ENCODE measurements at regions not wholly inside any gene's neighbourhood (a gene's known extent, or its start where the extent isn't known, plus 50 kb on each side); places are given as distances from the start of the nearest gene placed in this dataset.

DNA sequence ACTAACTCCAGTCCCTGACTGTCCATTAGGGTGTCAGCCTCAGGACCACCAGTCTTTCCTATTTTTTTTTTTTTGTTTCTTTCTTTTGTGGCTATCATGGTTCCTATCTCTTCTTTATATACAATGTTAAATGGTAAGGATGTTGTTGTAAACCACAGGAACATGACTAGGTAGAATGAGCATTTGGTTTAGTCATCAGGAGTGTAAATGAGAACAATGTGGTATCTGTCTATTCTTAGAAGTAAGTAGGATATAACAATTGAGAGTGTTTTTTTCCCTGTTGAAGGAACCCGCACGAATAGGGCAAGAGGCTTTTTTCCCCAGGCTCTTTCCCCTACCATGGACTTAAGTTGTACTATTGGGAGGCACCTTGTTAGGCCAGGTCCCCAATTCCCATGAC, 880.3 kb upstream of the GBE1 start:
- no peak for TF ChIP-seq ZNF70 (CRISPR knock-in tag; IDR thresholded peaks at IDR 0.05)
- TF ChIP-seq ARNTL (CRISPR knock-in tag; IDR thresholded peaks at IDR 0.05; ENCODE audit: borderline replicate concordance, low read depth), result no peak
- no peak for TF ChIP-seq TSHZ2 (CRISPR knock-in tag; IDR thresholded peaks at IDR 0.05)
- no peak for TF ChIP-seq ESRRG (CRISPR knock-in tag; IDR thresholded peaks at IDR 0.05)
- no peak for TF ChIP-seq ZC3H10 (CRISPR knock-in tag; IDR thresholded peaks at IDR 0.05)
- TF ChIP-seq TOX (CRISPR knock-in tag; IDR thresholded peaks at IDR 0.05; ENCODE audit: borderline replicate concordance), result no peak
- TF ChIP-seq, protein P1, sequence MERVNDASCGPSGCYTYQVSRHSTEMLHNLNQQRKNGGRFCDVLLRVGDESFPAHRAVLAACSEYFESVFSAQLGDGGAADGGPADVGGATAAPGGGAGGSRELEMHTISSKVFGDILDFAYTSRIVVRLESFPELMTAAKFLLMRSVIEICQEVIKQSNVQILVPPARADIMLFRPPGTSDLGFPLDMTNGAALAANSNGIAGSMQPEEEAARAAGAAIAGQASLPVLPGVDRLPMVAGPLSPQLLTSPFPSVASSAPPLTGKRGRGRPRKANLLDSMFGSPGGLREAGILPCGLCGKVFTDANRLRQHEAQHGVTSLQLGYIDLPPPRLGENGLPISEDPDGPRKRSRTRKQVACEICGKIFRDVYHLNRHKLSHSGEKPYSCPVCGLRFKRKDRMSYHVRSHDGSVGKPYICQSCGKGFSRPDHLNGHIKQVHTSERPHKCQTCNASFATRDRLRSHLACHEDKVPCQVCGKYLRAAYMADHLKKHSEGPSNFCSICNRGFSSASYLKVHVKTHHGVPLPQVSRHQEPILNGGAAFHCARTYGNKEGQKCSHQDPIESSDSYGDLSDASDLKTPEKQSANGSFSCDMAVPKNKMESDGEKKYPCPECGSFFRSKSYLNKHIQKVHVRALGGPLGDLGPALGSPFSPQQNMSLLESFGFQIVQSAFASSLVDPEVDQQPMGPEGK (CRISPR knock-in tag; IDR thresholded peaks at IDR 0.05; ENCODE audit: borderline replicate concordance), result no peak
- TF ChIP-seq ZNF565 (CRISPR knock-in tag; conservative IDR thresholded peaks at IDR 0.05; ENCODE audit: low read depth), result no peak
- no peak for TF ChIP-seq ZFP3 (CRISPR knock-in tag; IDR thresholded peaks at IDR 0.05)
- no peak for TF ChIP-seq PPARA (CRISPR knock-in tag; IDR thresholded peaks at IDR 0.05; ENCODE audit: borderline replicate concordance)
- TF ChIP-seq, protein P2, sequence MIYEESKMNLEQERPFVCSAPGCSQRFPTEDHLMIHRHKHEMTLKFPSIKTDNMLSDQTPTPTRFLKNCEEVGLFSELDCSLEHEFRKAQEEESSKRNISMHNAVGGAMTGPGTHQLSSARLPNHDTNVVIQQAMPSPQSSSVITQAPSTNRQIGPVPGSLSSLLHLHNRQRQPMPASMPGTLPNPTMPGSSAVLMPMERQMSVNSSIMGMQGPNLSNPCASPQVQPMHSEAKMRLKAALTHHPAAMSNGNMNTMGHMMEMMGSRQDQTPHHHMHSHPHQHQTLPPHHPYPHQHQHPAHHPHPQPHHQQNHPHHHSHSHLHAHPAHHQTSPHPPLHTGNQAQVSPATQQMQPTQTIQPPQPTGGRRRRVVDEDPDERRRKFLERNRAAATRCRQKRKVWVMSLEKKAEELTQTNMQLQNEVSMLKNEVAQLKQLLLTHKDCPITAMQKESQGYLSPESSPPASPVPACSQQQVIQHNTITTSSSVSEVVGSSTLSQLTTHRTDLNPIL (CRISPR knock-in tag; IDR thresholded peaks at IDR 0.05; ENCODE audit: low read depth), result no peak
- no peak for TF ChIP-seq ZFP30 (CRISPR knock-in tag; IDR thresholded peaks at IDR 0.05)
